ENCODE measurements at regions not wholly inside any gene's neighbourhood (a gene's known extent, or its start where the extent isn't known, plus 50 kb on each side); places are given as distances from the start of the nearest gene placed in this dataset.

DNA sequence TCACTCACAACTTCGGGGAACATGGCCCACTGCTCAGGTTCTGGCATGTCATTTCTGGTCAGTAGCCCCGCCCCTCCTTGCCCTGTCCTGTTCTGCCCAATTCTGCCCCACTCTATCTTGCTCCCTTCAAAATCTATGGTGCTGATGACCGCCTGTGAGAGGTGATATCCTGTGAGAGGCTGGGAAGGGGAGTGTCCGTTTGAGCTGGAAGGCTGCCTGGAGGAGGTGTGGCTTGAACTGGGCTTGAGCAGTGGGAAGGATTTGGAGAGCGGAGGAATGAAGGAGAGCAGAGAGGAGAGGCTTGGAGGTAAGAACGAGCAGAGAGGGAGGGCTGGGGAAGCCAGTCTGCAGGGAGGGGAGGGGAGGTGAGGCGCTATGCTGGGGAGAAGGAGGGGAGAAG lies 145.3 kb downstream of the RPS24 start:
- Histone ChIP-seq H3K36me3 (ENCODE audit: control insufficient read depth, insufficient read depth, low read length) (no peaks in the 10 kb centered on the region), H3K4me3 (ENCODE audit: low read depth, low read length) (no peak overlapping the region), H3K27me3 (ENCODE audit: control insufficient read depth, insufficient read depth, low read length) (peaks cover 42% of the 10 kb centered on the region)
- TF ChIP-seq, protein P1, sequence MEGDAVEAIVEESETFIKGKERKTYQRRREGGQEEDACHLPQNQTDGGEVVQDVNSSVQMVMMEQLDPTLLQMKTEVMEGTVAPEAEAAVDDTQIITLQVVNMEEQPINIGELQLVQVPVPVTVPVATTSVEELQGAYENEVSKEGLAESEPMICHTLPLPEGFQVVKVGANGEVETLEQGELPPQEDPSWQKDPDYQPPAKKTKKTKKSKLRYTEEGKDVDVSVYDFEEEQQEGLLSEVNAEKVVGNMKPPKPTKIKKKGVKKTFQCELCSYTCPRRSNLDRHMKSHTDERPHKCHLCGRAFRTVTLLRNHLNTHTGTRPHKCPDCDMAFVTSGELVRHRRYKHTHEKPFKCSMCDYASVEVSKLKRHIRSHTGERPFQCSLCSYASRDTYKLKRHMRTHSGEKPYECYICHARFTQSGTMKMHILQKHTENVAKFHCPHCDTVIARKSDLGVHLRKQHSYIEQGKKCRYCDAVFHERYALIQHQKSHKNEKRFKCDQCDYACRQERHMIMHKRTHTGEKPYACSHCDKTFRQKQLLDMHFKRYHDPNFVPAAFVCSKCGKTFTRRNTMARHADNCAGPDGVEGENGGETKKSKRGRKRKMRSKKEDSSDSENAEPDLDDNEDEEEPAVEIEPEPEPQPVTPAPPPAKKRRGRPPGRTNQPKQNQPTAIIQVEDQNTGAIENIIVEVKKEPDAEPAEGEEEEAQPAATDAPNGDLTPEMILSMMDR (IDR thresholded peaks at IDR 0.05; ENCODE audit: insufficient read depth, low read length, poor library complexity, severe bottlenecking) = no peak
- DNase-seq (ENCODE audit: low read depth) = no peak

DNA sequence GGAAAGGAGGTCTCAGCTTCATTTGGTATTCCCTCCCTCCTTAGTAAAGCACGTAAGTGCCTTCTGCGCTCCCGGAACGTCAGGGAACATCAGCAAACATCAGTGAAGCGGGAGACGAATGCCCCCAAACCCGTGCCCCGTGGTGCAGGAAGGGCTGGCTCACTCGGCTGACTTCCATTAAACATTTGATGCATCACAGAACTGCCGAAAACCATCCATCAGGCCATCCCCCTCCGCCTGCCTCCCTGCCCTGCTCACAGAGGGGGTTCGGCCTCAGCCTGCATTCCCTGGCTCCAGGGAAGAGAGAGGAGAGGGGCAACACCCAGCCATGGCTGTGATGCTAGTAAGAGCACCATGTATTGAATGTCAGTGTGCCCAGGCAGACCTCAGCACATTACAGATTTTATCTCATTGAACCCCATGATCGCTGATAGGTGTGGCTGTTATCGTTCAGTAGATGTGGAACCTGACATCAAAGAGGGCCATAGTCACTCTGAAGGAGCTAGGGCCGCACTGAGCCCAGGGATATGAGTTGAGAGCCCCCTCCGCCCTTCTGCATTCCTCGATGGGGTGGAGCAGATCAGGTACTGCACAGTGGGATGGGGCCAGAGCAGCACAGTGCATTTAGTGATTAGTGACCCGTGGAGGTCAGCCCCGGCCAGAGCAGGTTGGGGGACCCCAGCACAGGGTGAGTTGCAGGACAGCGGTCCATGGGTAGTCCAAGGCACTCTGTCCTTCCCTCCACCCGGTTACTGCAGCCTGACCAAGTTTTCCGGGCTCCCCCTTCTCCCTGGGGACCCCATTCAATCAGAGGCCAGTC lies 146.4 kb downstream of the RPS24 start:
- H3K4me3 ChIP-seq (ENCODE audit: low read depth, low read length) = no peak overlapping the region
- no peaks in the 10 kb centered on the region for H3K36me3 ChIP-seq (ENCODE audit: control insufficient read depth, insufficient read depth, low read length)
- H3K27me3 ChIP-seq (ENCODE audit: control insufficient read depth, insufficient read depth, low read length) = peaks cover 40% of the 10 kb centered on the region
- DNase-seq (ENCODE audit: low read depth) = no peak
- TF ChIP-seq, protein P1 (IDR thresholded peaks at IDR 0.05; ENCODE audit: insufficient read depth, low read length, poor library complexity, severe bottlenecking) = no peak

DNA sequence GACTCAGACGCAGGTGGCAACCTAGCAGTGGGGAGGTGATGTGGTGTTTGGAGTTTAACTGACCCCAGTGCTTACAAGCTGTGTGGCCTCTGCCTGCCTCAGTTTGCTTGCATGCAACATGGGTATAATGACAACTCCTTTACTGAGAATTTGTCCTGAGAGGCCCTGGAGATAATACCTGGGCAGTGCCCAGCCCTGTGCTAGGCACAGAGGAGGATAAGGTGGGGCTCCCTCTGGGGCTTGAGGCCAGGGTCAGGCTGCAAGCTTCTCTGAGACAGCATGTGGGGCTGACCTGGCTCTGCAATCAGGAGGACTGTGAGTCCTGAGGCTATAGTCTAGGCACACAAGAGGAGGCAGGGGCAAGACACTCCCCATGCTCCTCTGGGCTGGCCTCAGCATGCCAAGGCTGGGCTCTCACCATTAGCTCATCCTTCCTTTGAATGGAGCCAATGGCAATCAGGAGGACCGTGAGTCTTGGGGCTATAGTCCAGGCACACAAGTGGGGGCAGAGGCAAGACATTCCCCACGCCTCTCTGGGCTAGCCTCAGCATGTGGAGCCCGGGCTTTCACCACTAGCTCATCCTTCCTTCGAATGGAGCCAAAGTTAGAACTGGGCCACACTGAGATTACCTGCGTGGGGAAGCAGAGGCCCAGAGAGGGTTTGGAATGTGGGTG lies 147.9 kb downstream of the RPS24 start:
- H3K27me3 ChIP-seq (ENCODE audit: control insufficient read depth, insufficient read depth, low read length) = peaks cover 34% of the 10 kb centered on the region
- TF ChIP-seq, protein P1 (IDR thresholded peaks at IDR 0.05; ENCODE audit: insufficient read depth, low read length, poor library complexity, severe bottlenecking) = no peak
- no peaks in the 10 kb centered on the region for H3K36me3 ChIP-seq (ENCODE audit: control insufficient read depth, insufficient read depth, low read length)
- no peak for DNase-seq (ENCODE audit: low read depth)
- H3K4me3 ChIP-seq (ENCODE audit: low read depth, low read length) = no peak overlapping the region

DNA sequence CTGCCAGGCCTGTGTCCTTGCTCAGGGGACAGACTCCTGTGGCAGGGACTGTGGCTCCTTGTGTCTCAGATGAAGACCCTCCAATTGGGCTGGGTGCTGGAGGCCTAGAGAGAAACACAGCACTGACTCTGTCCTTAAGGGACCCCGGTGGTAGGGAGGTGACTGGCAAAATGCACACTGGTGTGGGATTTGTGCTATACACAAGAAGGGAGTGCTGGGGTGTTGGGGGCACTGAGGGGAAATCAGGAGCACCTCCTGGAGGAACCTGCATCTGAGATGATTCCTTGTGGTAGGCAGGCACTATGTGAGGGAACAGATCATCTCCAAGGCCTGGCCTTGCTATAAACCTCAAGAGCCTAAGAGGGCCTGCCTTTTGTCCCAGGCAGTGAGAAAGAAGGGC lies 149.2 kb downstream of the RPS24 start:
- no peaks in the 10 kb centered on the region for H3K36me3 ChIP-seq (ENCODE audit: control insufficient read depth, insufficient read depth, low read length)
- DNase-seq (ENCODE audit: low read depth) = no peak
- no peak overlapping the region for H3K4me3 ChIP-seq (ENCODE audit: low read depth, low read length)
- H3K27me3 ChIP-seq (ENCODE audit: control insufficient read depth, insufficient read depth, low read length) = peaks cover 23% of the 10 kb centered on the region
- TF ChIP-seq, protein P1 (IDR thresholded peaks at IDR 0.05; ENCODE audit: insufficient read depth, low read length, poor library complexity, severe bottlenecking) = no peak

DNA sequence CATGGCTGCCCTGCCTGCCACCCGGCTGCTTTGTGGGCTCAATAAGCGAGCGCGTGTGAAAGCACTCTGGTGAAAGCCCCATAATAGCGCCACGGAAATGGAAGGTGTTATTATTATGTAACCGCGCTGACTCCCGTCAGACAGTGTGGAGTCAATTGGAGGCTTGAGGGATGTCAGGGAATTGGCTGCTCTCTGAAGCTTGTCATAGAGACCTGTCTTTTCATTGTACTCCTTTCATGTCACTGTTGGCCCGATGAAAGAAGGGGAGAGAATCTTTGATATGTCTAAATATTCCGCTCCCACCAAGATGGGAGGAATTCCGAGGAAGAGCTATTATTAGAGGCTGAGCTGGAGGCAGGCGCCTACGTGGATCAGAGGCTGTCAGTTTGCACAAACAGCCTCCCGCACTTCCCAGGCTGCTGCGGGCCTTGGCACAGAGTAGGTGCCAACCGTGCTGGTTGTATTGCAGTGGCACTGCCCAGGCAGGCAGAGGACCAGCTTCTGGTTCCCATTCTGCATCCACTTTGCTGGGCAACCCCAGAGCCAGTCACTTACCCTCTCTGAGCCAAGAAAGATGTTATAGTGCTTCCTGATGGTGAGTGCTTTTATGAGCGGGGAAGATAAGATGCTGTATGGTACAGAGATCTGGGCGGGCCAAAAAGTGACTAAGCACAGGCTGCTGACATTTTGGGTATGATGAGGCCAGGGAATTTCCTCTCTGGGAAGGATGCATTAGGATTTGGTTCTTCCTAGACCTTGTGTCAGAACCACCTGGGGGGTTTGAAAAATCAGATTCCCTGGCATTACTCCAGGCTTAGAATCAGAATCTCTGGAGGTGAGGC lies 151.4 kb downstream of the RPS24 start:
- Histone ChIP-seq H3K36me3 (ENCODE audit: control insufficient read depth, insufficient read depth, low read length) (no peaks in the 10 kb centered on the region), H3K4me3 (ENCODE audit: low read depth, low read length) (no peak overlapping the region), H3K27me3 (ENCODE audit: control insufficient read depth, insufficient read depth, low read length) (peaks cover 8% of the 10 kb centered on the region)
- TF ChIP-seq, protein P1 (IDR thresholded peaks at IDR 0.05; ENCODE audit: insufficient read depth, low read length, poor library complexity, severe bottlenecking) = no peak
- no peak for DNase-seq (ENCODE audit: low read depth)
